Breast epithelium (tissue), 3 donors: ENCODE measurements at regions not wholly inside any gene's neighbourhood (a gene's known extent, or its start where the extent isn't known, plus 50 kb on each side); places are given as distances from the start of the nearest gene placed in this dataset.

Experiments used
- POLR2A ChIP-seq: fragments of 450-650 bp; IDR thresholded peaks from one replicate; pipeline ENCODE4 v1.6.1; 2016; ENCODE audit warnings: antibody characterized with exemption, mild to moderate bottlenecking, moderate library complexity
- POLR2AphosphoS5 ChIP-seq, 3 donors: sonication (generic); formaldehyde crosslinking; IDR thresholded peaks; one replicate each; pipeline ENCODE4 v1.6.1; 2017; ENCODE audit warnings: antibody characterized with exemption in 3 of 3
- TF ChIP-seq, protein P1 (sequence below), 3 donors: fragments of 450-650 bp; IDR thresholded peaks; one replicate each; pipeline ENCODE4 v1.5.1; 2016 to 2017; ENCODE audit warnings: antibody characterized with exemption in 3 of 3, mild to moderate bottlenecking in 3 of 3, moderate library complexity in 3 of 3

GRCh38 chr18:30591462-30591861 lies 451.1 kb downstream of the DSC3 start:
- TF ChIP-seq, protein P1, sequence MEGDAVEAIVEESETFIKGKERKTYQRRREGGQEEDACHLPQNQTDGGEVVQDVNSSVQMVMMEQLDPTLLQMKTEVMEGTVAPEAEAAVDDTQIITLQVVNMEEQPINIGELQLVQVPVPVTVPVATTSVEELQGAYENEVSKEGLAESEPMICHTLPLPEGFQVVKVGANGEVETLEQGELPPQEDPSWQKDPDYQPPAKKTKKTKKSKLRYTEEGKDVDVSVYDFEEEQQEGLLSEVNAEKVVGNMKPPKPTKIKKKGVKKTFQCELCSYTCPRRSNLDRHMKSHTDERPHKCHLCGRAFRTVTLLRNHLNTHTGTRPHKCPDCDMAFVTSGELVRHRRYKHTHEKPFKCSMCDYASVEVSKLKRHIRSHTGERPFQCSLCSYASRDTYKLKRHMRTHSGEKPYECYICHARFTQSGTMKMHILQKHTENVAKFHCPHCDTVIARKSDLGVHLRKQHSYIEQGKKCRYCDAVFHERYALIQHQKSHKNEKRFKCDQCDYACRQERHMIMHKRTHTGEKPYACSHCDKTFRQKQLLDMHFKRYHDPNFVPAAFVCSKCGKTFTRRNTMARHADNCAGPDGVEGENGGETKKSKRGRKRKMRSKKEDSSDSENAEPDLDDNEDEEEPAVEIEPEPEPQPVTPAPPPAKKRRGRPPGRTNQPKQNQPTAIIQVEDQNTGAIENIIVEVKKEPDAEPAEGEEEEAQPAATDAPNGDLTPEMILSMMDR (IDR thresholded peaks at IDR 0.05), result no peak
- TF ChIP-seq POLR2A (no peak), POLR2AphosphoS5 (IDR thresholded peaks at IDR 0.05) (no peak)
